ENCODE measurements at regions not wholly inside any gene's neighbourhood (a gene's known extent, or its start where the extent isn't known, plus 50 kb on each side); places are given as distances from the start of the nearest gene placed in this dataset.

GRCh38 chr20:12269579-12269978 lies 351.9 kb downstream of the BTBD3 start:
- no peak overlapping the region for H3K4me3 ChIP-seq (ENCODE audit: low read depth, low read length)
- TF ChIP-seq CTCF (IDR thresholded peaks at IDR 0.05; ENCODE audit: borderline replicate concordance, insufficient read depth, low read depth, low read length), result no peak

GRCh38 chr20:12270863-12271262 lies 353.2 kb downstream of the BTBD3 start:
- H3K4me3 ChIP-seq (ENCODE audit: low read depth, low read length), result no peak overlapping the region
- no peak for TF ChIP-seq CTCF (IDR thresholded peaks at IDR 0.05; ENCODE audit: borderline replicate concordance, insufficient read depth, low read depth, low read length)

- TF ChIP-seq CTCF (IDR thresholded peaks at IDR 0.05; ENCODE audit: borderline replicate concordance, insufficient read depth, low read depth, low read length), result no peak
- no peak overlapping the region for H3K4me3 ChIP-seq (ENCODE audit: low read depth, low read length)
Observed at GRCh38 chr20:12276011-12276673, 358.4 kb downstream of the BTBD3 start.

GRCh38 chr20:12287575-12287974 lies 369.9 kb downstream of the BTBD3 start:
- H3K4me3 ChIP-seq (ENCODE audit: low read depth, low read length), result no peak overlapping the region
- TF ChIP-seq CTCF (IDR thresholded peaks at IDR 0.05; ENCODE audit: borderline replicate concordance, insufficient read depth, low read depth, low read length), result no peak

- H3K4me3 ChIP-seq (ENCODE audit: low read depth, low read length), result no peak overlapping the region
- TF ChIP-seq CTCF (IDR thresholded peaks at IDR 0.05; ENCODE audit: borderline replicate concordance, insufficient read depth, low read depth, low read length), result no peak
Observed at GRCh38 chr20:12289465-12289864, 371.8 kb downstream of the BTBD3 start.

- H3K4me3 ChIP-seq (ENCODE audit: low read depth, low read length), result no peak overlapping the region
- TF ChIP-seq CTCF (IDR thresholded peaks at IDR 0.05; ENCODE audit: borderline replicate concordance, insufficient read depth, low read depth, low read length), result no peak
Observed at GRCh38 chr20:12291386-12291785, 373.7 kb downstream of the BTBD3 start.

- no peak overlapping the region for H3K4me3 ChIP-seq (ENCODE audit: low read depth, low read length)
- no peak for TF ChIP-seq CTCF (IDR thresholded peaks at IDR 0.05; ENCODE audit: borderline replicate concordance, insufficient read depth, low read depth, low read length)
Observed at GRCh38 chr20:12293900-12294299, 376.2 kb downstream of the BTBD3 start.

All from GM12875 (cell line).